PC-9 (cell line): ENCODE measurements at regions not wholly inside any gene's neighbourhood (a gene's known extent, or its start where the extent isn't known, plus 50 kb on each side); places are given as distances from the start of the nearest gene placed in this dataset.

Experiments
- EZH2 ChIP-seq: fragments of 200-600 bp; sonication (generic); IDR thresholded peaks from 2 replicates; pipeline ENCODE4 v1.8.0; 2017; ENCODE audit warnings: antibody characterized with exemption, low read depth
- TF ChIP-seq, protein P1 (sequence below): fragments of 200-600 bp; sonication (generic); conservative IDR thresholded peaks from 2 replicates; pipeline ENCODE4 v1.6.1; 2017; ENCODE audit warnings: mixed run types, antibody characterized with exemption, mild to moderate bottlenecking, moderate library complexity

DNA sequence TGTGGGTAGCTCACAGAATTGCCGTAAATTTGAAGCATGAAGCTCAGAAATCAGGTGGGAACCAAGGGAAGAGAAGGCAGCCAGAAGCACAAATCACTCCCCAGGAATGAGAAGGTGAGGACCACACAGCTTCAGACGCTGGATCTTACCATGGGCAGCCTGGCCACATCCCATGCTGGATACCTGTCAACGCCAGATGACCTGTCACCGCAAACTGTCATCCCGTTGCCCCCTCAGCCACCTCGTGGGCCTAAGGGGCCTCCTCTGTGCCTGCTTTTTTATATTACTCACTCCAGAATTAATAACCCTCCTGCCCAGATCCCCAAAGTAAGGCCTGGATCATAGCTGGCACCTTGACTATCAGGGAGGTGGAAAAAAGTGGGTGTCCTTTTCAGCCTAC lies 82.3 kb upstream of the KCNK12 start:
- TF ChIP-seq, protein P1, sequence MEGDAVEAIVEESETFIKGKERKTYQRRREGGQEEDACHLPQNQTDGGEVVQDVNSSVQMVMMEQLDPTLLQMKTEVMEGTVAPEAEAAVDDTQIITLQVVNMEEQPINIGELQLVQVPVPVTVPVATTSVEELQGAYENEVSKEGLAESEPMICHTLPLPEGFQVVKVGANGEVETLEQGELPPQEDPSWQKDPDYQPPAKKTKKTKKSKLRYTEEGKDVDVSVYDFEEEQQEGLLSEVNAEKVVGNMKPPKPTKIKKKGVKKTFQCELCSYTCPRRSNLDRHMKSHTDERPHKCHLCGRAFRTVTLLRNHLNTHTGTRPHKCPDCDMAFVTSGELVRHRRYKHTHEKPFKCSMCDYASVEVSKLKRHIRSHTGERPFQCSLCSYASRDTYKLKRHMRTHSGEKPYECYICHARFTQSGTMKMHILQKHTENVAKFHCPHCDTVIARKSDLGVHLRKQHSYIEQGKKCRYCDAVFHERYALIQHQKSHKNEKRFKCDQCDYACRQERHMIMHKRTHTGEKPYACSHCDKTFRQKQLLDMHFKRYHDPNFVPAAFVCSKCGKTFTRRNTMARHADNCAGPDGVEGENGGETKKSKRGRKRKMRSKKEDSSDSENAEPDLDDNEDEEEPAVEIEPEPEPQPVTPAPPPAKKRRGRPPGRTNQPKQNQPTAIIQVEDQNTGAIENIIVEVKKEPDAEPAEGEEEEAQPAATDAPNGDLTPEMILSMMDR = no peak
- TF ChIP-seq EZH2 = no peak
